ENCODE measurements at regions not wholly inside any gene's neighbourhood (a gene's known extent, or its start where the extent isn't known, plus 50 kb on each side); places are given as distances from the start of the nearest gene placed in this dataset.

- H3K27me3 ChIP-seq (ENCODE audit: control insufficient read depth, insufficient read depth, low read length) = no peaks in the 10 kb centered on the region
- no peak overlapping the region for H3K9ac ChIP-seq (ENCODE audit: low read length in 3 of 3)
- no peak for DNase-seq
- TF ChIP-seq, protein P1, sequence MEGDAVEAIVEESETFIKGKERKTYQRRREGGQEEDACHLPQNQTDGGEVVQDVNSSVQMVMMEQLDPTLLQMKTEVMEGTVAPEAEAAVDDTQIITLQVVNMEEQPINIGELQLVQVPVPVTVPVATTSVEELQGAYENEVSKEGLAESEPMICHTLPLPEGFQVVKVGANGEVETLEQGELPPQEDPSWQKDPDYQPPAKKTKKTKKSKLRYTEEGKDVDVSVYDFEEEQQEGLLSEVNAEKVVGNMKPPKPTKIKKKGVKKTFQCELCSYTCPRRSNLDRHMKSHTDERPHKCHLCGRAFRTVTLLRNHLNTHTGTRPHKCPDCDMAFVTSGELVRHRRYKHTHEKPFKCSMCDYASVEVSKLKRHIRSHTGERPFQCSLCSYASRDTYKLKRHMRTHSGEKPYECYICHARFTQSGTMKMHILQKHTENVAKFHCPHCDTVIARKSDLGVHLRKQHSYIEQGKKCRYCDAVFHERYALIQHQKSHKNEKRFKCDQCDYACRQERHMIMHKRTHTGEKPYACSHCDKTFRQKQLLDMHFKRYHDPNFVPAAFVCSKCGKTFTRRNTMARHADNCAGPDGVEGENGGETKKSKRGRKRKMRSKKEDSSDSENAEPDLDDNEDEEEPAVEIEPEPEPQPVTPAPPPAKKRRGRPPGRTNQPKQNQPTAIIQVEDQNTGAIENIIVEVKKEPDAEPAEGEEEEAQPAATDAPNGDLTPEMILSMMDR (IDR thresholded peaks at IDR 0.05; ENCODE audit: borderline replicate concordance, extremely low read depth, insufficient read depth) = no peak
- peaks cover 0 to 20% (median 0%) of the 10 kb centered on the region in 3 donors for H3K9me3 ChIP-seq (ENCODE audit: control insufficient read depth in 2 of 3, insufficient read depth in 1 of 3, low read length in 3 of 3)
- no peaks in the 10 kb centered on the region for H3K36me3 ChIP-seq (ENCODE audit: control insufficient read depth in 2 of 3, insufficient read depth in 3 of 3, low read length in 3 of 3)
- no peak overlapping the region for H3K4me3 ChIP-seq (ENCODE audit: low read length in 3 of 3)
- no peak for FAIRE-seq
- intact Hi-C loops (cut with DNase I) = no loop called here
- no peaks in the 10 kb centered on the region for H3K4me1 ChIP-seq (ENCODE audit: control insufficient read depth in 2 of 3, insufficient read depth in 2 of 3, low read depth in 1 of 3, low read length in 3 of 3)
- H3K27ac ChIP-seq (ENCODE audit: low read depth in 2 of 2, low read length in 2 of 2) = no peak overlapping the region
Observed at GRCh38 chr12:73185403-73185802, 913.2 kb downstream of the TRHDE start.

- intact Hi-C loops (cut with DNase I) = no loop called here
- no peak overlapping the region for H3K4me3 ChIP-seq (ENCODE audit: low read length in 3 of 3)
- H3K36me3 ChIP-seq (ENCODE audit: control insufficient read depth in 2 of 3, insufficient read depth in 3 of 3, low read length in 3 of 3) = no peaks in the 10 kb centered on the region
- no peak overlapping the region for H3K27ac ChIP-seq (ENCODE audit: low read depth in 2 of 2, low read length in 2 of 2)
- FAIRE-seq = no peak
- H3K4me1 ChIP-seq (ENCODE audit: control insufficient read depth in 2 of 3, insufficient read depth in 2 of 3, low read depth in 1 of 3, low read length in 3 of 3) = no peaks in the 10 kb centered on the region
- TF ChIP-seq, protein P1 (IDR thresholded peaks at IDR 0.05; ENCODE audit: borderline replicate concordance, extremely low read depth, insufficient read depth) = no peak
- no peak overlapping the region for H3K9ac ChIP-seq (ENCODE audit: low read length in 3 of 3)
- H3K9me3 ChIP-seq (ENCODE audit: control insufficient read depth in 2 of 3, insufficient read depth in 1 of 3, low read length in 3 of 3) = peaks cover 0 to 20% (median 0%) of the 10 kb centered on the region in 3 donors
- no peak for DNase-seq
- H3K27me3 ChIP-seq (ENCODE audit: control insufficient read depth, insufficient read depth, low read length) = no peaks in the 10 kb centered on the region
Observed at GRCh38 chr12:73186272-73186671, 914.1 kb downstream of the TRHDE start.

GRCh38 chr12:73187765-73188164 lies 915.6 kb downstream of the TRHDE start:
- H3K9ac ChIP-seq (ENCODE audit: low read length in 3 of 3) = no peak overlapping the region
- no peaks in the 10 kb centered on the region for H3K4me1 ChIP-seq (ENCODE audit: control insufficient read depth in 2 of 3, insufficient read depth in 2 of 3, low read depth in 1 of 3, low read length in 3 of 3)
- no peak overlapping the region for H3K4me3 ChIP-seq (ENCODE audit: low read length in 3 of 3)
- intact Hi-C loops (cut with DNase I) = no loop called here
- H3K9me3 ChIP-seq (ENCODE audit: control insufficient read depth in 2 of 3, insufficient read depth in 1 of 3, low read length in 3 of 3) = peaks cover 0 to 20% (median 0%) of the 10 kb centered on the region in 3 donors
- no peaks in the 10 kb centered on the region for H3K27me3 ChIP-seq (ENCODE audit: control insufficient read depth, insufficient read depth, low read length)
- no peak for FAIRE-seq
- no peak overlapping the region for H3K27ac ChIP-seq (ENCODE audit: low read depth in 2 of 2, low read length in 2 of 2)
- no peak for DNase-seq
- H3K36me3 ChIP-seq (ENCODE audit: control insufficient read depth in 2 of 3, insufficient read depth in 3 of 3, low read length in 3 of 3) = no peaks in the 10 kb centered on the region
- TF ChIP-seq, protein P1 (IDR thresholded peaks at IDR 0.05; ENCODE audit: borderline replicate concordance, extremely low read depth, insufficient read depth) = no peak

- FAIRE-seq = no peak
- no peak overlapping the region for H3K9ac ChIP-seq (ENCODE audit: low read length in 3 of 3)
- intact Hi-C loops (cut with DNase I) = no loop called here
Observed at GRCh38 chr12:73210548-73211204, 938.5 kb downstream of the TRHDE start.

More at GRCh38 chr12:73210548-73211204, 938.5 kb downstream of the TRHDE start:
- DNase-seq = no peak
- H3K27ac ChIP-seq (ENCODE audit: low read depth in 2 of 2, low read length in 2 of 2) = no peak overlapping the region
- no peak overlapping the region for H3K4me3 ChIP-seq (ENCODE audit: low read length in 3 of 3)
- TF ChIP-seq, protein P1 (IDR thresholded peaks at IDR 0.05; ENCODE audit: borderline replicate concordance, extremely low read depth, insufficient read depth) = no peak
- no peaks in the 10 kb centered on the region for H3K36me3 ChIP-seq (ENCODE audit: control insufficient read depth in 2 of 3, insufficient read depth in 3 of 3, low read length in 3 of 3)
- peaks cover 0 to 6% (median 2%) of the 10 kb centered on the region in 3 donors for H3K9me3 ChIP-seq (ENCODE audit: control insufficient read depth in 2 of 3, insufficient read depth in 1 of 3, low read length in 3 of 3)
- H3K4me1 ChIP-seq (ENCODE audit: control insufficient read depth in 2 of 3, insufficient read depth in 2 of 3, low read depth in 1 of 3, low read length in 3 of 3) = no peaks in the 10 kb centered on the region
- no peaks in the 10 kb centered on the region for H3K27me3 ChIP-seq (ENCODE audit: control insufficient read depth, insufficient read depth, low read length)

All from kidney (tissue), 13 donors.